ENCODE measurements at regions not wholly inside any gene's neighbourhood (a gene's known extent, or its start where the extent isn't known, plus 50 kb on each side); places are given as distances from the start of the nearest gene placed in this dataset.

DNA sequence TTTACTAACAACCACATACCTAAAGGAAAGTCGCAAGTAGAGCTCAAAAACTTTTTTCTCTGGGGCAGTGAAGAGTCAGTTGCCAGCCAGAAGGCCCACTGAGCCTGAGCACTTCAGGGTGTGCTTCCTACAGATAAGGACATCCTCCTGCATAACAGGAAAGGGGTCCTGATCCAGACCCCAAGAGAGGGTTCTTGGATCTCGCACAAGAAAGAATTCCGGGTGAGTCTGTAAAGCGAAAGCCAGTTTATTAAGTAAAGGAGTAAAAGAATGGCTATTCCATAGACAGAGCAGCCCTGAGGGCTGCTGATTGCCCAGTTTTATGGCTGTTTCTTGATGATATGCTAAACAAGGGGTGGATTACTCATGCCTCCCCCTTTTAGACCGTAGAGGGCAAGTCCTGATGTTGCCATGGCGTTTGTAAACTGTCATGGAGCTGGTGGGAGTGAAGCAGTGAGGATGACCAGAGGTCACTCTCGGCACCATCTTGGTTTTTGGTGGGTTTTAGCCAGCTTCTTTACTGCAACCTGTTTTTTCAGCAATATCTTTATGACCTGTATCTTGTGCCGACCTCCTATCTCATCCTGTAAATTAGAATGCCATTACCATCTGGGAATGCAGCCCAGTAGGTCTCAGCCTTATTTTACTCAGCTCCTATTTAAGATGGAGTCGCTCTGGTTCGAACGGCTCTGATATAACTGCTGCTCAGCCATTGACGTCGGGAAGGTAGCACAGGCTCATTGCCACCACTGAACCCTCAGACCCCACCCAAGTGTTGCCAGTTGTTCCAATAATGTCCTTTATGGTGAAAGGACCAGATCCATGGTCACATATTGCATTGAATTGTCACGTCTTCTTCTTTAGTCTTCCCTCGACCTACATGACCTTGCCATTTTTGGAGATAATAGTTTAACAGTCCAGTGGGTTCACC lies 96.6 kb upstream of the ERRFI1 start:
- H3K27ac ChIP-seq (ENCODE audit: low read depth, low read length): no peak overlapping the region

DNA sequence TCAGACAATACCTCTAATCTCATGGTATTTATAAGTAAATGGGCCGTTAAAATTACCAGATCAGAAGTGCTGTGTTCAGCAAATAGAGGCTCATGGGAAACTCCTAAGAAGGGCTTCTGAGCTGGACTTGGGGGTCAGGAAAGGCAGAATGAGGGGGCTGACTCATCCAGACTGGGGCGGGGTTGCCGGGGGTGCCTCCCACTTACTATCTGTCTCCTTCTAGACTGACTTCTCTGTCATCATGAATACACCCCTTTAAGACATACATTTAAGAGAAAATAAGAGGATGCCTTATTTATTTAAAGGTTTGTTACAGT lies 96.0 kb upstream of the ERRFI1 start:
- H3K27ac ChIP-seq (ENCODE audit: low read depth, low read length): no peak overlapping the region
- no peaks in the 10 kb centered on the region for H4K20me1 ChIP-seq (ENCODE audit: control insufficient read depth, insufficient read depth, low read depth, low read length)
- H3K4me3 ChIP-seq (ENCODE audit: low read length): no peak overlapping the region
- no peak overlapping the region for H3K4me2 ChIP-seq (ENCODE audit: low read length)
- no peaks in the 10 kb centered on the region for H3F3A ChIP-seq (ENCODE audit: control insufficient read depth, insufficient read depth)
- peaks cover 15% of the 10 kb centered on the region for H3K27me3 ChIP-seq (ENCODE audit: control insufficient read depth, low read length)
- no peak for TF ChIP-seq EZH2phosphoT487 (IDR thresholded peaks at IDR 0.05; ENCODE audit: borderline replicate concordance, low read length)
- TF ChIP-seq, protein P1, sequence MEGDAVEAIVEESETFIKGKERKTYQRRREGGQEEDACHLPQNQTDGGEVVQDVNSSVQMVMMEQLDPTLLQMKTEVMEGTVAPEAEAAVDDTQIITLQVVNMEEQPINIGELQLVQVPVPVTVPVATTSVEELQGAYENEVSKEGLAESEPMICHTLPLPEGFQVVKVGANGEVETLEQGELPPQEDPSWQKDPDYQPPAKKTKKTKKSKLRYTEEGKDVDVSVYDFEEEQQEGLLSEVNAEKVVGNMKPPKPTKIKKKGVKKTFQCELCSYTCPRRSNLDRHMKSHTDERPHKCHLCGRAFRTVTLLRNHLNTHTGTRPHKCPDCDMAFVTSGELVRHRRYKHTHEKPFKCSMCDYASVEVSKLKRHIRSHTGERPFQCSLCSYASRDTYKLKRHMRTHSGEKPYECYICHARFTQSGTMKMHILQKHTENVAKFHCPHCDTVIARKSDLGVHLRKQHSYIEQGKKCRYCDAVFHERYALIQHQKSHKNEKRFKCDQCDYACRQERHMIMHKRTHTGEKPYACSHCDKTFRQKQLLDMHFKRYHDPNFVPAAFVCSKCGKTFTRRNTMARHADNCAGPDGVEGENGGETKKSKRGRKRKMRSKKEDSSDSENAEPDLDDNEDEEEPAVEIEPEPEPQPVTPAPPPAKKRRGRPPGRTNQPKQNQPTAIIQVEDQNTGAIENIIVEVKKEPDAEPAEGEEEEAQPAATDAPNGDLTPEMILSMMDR (IDR thresholded peaks at IDR 0.05; ENCODE audit: low read depth, low read length, poor library complexity, severe bottlenecking): no peak
- H3K36me3 ChIP-seq (ENCODE audit: control insufficient read depth, low read length): no peaks in the 10 kb centered on the region
- H3K4me1 ChIP-seq (ENCODE audit: control insufficient read depth, low read length): no peaks in the 10 kb centered on the region
- H3K9me2 ChIP-seq (replicated peaks; ENCODE audit: control insufficient read depth, low read length): no peaks in the 10 kb centered on the region
- H3K9me3 ChIP-seq (ENCODE audit: control insufficient read depth, insufficient read depth, low read length): no peaks in the 10 kb centered on the region
- H3K79me2 ChIP-seq (ENCODE audit: control insufficient read depth, low read length): no peaks in the 10 kb centered on the region

More for the DNA sequence above, 96.6 kb upstream of the ERRFI1 start:
- no peaks in the 10 kb centered on the region for H3F3A ChIP-seq (ENCODE audit: control insufficient read depth, insufficient read depth)
- no peaks in the 10 kb centered on the region for H3K36me3 ChIP-seq (ENCODE audit: control insufficient read depth, low read length)
- H3K9me2 ChIP-seq (replicated peaks; ENCODE audit: control insufficient read depth, low read length): no peaks in the 10 kb centered on the region
- no peak overlapping the region for H3K4me2 ChIP-seq (ENCODE audit: low read length)
- no peaks in the 10 kb centered on the region for H4K20me1 ChIP-seq (ENCODE audit: control insufficient read depth, insufficient read depth, low read depth, low read length)
- TF ChIP-seq EZH2phosphoT487 (IDR thresholded peaks at IDR 0.05; ENCODE audit: borderline replicate concordance, low read length): no peak
- TF ChIP-seq, protein P1 (IDR thresholded peaks at IDR 0.05; ENCODE audit: low read depth, low read length, poor library complexity, severe bottlenecking): no peak
- H3K9me3 ChIP-seq (ENCODE audit: control insufficient read depth, insufficient read depth, low read length): no peaks in the 10 kb centered on the region
- H3K4me3 ChIP-seq (ENCODE audit: low read length): no peak overlapping the region
- peaks cover 15% of the 10 kb centered on the region for H3K27me3 ChIP-seq (ENCODE audit: control insufficient read depth, low read length)
- H3K79me2 ChIP-seq (ENCODE audit: control insufficient read depth, low read length): no peaks in the 10 kb centered on the region
- no peaks in the 10 kb centered on the region for H3K4me1 ChIP-seq (ENCODE audit: control insufficient read depth, low read length)

DNA sequence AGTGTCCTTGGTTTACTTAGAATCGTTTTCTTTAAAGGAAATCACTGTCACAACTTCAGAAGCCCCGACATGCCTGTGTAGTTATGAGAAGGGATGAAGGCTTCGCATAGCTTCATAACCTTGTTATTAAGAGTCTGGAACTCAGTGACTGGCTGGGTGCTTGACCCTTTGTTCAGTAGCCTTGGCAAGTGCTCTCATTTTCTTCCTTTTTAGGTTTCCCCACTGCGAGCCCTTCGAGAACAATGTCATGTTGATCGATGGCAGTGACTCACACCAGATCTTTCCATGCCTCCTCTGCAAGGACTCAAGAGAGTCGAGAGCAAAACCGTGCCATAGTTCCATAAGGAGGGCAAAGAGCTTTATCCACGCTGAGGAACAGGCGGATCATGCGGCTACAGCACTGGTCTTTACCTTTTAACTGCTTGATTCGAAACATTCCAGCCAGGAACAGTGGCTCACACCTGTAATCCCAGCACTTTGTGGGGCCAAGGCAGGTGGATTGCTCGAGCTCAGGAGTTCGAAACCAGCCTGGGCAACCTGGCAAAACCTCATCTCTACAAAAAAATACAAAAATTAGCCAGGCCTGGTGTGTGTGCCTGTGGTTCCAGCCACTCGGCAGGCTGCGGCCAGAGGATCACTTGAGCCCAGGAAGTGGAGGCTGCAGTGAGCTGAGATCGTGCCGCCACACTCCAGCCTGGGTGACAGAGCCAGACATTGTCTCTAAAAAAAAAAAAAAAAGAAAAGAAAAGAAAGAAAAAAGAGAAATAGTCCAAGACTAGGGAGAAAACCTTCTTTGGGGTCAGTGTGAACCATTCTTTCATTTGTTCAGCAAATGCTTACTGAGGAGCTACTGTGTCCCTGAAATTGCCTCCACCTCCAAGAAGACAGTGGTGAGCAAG lies 95.4 kb upstream of the ERRFI1 start:
- Histone ChIP-seq H3K4me2 (ENCODE audit: low read length) (no peak overlapping the region), H3K9me3 (ENCODE audit: control insufficient read depth, insufficient read depth, low read length) (no peaks in the 10 kb centered on the region), H3K9me2 (replicated peaks; ENCODE audit: control insufficient read depth, low read length) (no peaks in the 10 kb centered on the region), H3K4me3 (ENCODE audit: low read length) (no peak overlapping the region), H3K4me1 (ENCODE audit: control insufficient read depth, low read length) (no peaks in the 10 kb centered on the region), H3K27me3 (ENCODE audit: control insufficient read depth, low read length) (peaks cover 15% of the 10 kb centered on the region), H3K36me3 (ENCODE audit: control insufficient read depth, low read length) (no peaks in the 10 kb centered on the region), H3K27ac (ENCODE audit: low read depth, low read length) (no peak overlapping the region), H3F3A (ENCODE audit: control insufficient read depth, insufficient read depth) (no peaks in the 10 kb centered on the region), H4K20me1 (ENCODE audit: control insufficient read depth, insufficient read depth, low read depth, low read length) (no peaks in the 10 kb centered on the region), H3K79me2 (ENCODE audit: control insufficient read depth, low read length) (no peaks in the 10 kb centered on the region)
- TF ChIP-seq EZH2phosphoT487 (IDR thresholded peaks at IDR 0.05; ENCODE audit: borderline replicate concordance, low read length): no peak
- TF ChIP-seq, protein P1 (IDR thresholded peaks at IDR 0.05; ENCODE audit: low read depth, low read length, poor library complexity, severe bottlenecking): no peak
